GM18870 (cell line): ENCODE measurements at regions not wholly inside any gene's neighbourhood (a gene's known extent, or its start where the extent isn't known, plus 50 kb on each side); places are given as distances from the start of the nearest gene placed in this dataset.

Experiments
- ATAC-seq: cut with Tn5 transposase; IDR thresholded peaks from one replicate; pipeline ENCODE4 v1.9.1; 2021; ENCODE audit warnings: moderate library complexity; ENCODE audit not compliant: unreplicated experiment

GRCh38 chr4:92101737-92102172, 202.0 kb upstream of the GRID2 start:
- no peak for ATAC-seq

GRCh38 chr4:92104506-92104905, 199.3 kb upstream of the GRID2 start:
- no peak for ATAC-seq

- ATAC-seq: no peak
These were observed 196.9 kb upstream of the GRID2 start for GRCh38 chr4:92106816-92107215.

DNA sequence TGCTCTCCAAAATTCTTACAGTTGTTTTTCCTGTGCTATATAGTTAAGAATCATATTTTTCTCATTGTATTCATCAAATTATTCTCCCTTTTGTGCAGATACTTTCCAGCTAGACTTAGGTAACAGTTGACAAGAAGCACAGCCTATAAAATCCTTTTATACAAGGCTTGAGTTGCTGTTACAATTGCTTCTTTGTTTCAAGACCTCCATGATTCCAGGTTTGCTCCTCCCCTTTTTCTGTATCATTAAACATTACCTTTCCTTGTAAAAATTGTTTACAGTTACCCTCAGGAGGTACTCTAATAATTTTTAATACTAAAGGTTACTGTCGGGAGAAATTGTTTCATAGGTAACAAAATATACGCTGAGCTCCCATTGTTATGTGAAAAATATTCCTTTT, 192.3 kb upstream of the GRID2 start:
- ATAC-seq: no peak

GRCh38 chr4:92112805-92113204, 191.0 kb upstream of the GRID2 start:
- no peak for ATAC-seq

GRCh38 chr4:92120810-92121498, 182.8 kb upstream of the GRID2 start:
- no peak for ATAC-seq

GRCh38 chr4:92122911-92123310, 180.9 kb upstream of the GRID2 start:
- no peak for ATAC-seq

- ATAC-seq: no peak
These were observed 175.1 kb upstream of the GRID2 start for GRCh38 chr4:92128676-92129075.

DNA sequence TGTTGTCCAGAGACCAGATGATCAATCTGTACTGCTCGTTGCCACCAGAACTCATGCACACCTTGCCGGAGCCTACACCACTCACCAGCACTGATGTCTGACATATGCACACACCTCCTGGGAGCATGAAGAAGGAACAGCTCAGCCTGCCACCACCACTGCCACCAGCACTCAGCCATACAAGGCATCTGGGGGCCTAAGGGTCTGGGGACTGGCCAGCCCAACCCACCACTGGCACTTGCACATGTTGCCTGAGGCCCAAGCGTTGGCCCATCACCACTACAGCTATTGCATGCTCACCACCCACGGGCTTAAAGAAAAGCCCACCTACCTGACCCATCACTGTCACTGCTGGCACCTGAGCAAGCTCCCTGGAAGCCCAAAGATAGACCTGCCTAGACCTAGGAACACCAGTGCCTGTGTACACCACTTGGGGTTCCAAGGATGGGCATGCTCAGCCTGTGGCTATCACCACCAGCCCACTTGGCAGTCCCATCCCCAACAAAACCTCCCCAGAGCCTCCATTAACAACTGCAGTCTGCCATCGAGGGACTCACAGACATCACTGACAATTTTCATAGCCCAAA, 174.3 kb upstream of the GRID2 start:
- ATAC-seq: no peak

DNA sequence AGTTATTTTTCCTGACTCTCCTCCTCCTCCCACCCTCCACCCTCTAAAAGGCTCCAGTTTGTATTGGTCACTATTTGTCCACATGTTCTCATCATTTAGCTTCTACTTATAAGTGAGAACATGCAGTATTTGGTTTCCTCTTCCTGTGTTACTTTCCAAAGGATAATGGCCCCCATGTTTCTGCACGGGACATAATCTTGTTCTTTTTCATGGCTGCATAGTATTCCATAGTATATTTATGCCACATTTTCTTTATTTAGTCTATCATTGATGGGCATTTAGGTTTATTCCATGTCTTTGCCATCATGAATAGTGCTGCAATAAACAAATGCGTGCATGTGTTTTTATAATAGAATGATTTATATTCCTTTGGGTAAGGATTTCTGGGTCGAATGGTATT, 167.3 kb upstream of the GRID2 start:
- no peak for ATAC-seq

DNA sequence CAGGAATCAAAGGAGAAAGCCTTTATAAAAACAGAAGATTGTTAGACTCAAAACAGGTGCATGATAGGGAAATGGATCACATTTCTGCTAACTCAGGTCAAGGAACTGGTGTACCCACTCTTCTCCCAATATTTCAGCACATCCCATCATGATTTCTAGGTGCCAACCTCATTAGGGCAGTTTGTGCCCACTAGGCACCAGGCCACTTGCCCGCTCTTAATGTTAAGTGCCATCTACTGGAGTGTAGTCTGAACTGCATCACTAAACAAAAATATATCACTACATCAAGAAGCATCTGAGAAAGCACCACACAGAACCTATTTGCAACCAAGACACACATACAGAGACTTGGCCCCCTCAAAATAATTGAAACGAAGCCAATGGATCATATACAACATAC, 140.4 kb upstream of the GRID2 start:
- ATAC-seq: no peak

DNA sequence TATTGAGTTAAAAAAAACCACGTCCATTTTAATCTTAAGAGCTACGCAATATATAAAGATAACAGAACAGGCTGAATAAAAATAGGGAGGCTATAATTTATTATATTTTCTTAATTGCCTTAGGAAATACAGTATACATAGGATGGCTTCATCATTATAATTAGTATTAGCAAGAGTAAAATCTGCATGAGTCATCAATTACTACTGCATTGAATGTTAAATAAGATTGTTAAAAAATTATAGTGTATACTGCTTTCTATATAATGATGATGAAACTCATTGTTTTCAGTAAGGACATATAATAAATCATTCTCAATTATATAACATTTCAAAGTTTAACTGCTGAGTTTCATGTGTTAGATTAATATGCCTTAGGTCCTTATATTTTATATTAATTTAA, 133.4 kb upstream of the GRID2 start:
- ATAC-seq: no peak

GRCh38 chr4:92172203-92172602, 131.6 kb upstream of the GRID2 start:
- ATAC-seq: no peak

GRCh38 chr4:92175250-92175649, 128.5 kb upstream of the GRID2 start:
- no peak for ATAC-seq

DNA sequence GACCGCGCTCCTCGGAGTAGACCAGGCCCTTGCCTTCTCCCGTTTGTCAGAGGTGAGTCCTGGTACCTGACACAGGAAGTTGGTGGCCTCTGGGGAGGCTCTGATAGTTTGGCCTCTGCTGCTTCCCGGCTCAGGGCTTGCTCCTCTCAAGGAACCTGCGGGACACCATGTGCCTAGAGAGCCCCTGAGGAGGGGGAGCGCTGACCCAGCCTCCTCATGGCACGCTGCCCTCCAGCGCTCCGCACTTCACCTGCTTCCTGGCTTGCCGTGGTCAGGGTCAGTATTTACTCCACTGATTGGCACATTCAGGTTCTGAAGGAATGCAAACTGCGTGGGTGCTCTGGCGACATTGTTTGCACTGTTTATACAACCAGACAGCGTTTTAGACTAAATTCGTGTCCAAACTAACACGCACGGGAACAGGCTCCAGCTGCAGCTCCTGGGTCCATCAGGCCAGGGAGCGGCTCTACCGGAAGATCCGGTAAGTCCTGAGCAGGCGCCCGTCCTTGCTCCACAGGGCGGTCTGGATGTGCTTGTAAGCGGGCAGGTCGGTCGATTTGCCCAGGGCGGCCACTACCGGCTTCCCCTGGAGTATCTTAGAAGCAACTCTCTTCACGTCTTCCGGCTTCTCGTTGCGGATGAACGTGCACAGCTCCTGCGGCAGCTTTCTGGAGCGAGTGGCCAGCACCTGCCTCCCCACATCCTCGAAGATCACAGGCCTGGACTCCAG, 121.6 kb upstream of the GRID2 start:
- no peak for ATAC-seq

DNA sequence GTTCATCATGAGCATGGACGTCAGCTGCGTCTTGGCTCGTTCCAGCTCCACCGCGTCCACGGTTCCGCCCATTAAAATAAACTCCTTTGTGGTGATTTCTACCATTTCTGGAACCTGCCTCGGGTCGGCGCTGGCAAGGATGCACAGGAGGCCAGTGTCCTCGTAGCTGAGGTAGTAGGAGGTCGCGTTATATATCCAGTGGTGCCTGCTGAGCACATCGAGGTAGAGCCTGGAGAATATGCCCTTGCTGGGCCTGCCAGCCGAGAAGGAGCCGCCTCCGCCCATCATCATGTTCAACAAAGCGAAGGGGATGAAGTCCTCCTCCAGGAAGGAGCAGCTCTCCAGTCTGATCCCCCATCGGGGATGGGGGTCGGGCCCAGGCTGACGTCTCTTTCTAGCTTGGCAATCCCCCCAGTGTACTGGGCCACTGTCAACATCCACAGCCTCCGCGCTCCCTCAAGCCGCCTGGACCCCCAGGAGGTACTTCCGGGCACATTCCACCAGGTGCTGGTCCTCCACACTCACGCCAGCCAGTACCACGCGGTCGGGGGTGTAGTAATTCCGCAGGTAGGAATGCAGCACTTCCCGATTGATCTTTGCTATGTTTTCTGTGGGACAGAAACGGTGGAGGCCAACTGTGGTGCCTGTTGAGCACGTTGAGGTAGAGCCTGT, 120.9 kb upstream of the GRID2 start:
- ATAC-seq: no peak

DNA sequence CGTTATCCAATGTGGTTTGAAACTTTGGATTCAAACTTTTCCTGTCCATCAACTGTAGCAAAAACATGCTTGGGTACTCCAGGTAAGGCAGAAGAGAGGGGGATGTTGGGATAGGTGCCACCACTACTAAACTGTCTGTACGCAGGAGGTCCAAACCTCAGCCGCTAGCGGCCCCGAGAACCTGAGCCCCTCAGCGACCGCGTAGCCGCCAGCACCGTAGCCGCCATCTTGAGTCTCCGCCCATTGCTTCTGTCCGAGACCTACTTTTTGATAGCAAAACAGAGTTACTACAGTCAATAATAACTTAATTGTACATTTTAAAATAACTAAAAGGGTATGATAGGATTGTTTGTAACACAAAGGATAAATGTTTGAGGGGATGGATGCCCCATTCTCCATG, 119.9 kb upstream of the GRID2 start:
- no peak for ATAC-seq

DNA sequence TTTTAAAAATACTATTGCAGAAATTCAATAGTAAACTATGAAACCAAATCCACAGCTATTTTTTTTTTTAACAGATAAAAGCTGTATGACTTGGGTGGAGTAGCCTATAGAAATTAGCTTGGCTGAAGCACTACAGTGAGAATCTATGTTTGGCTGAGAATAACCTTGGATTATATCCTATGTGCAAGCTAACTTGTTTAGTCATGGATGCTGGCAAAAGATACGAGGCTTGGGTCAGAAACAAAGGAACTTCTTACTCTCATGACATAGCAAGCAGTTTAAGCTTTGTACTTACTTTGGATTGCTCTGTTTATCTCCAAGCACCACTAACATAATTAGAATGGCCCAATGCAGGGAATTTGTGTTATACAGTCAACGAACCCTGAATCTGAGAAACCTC, 119.2 kb upstream of the GRID2 start:
- no peak for ATAC-seq

- no peak for ATAC-seq
These were observed 117.5 kb upstream of the GRID2 start for GRCh38 chr4:92186239-92186638.

DNA sequence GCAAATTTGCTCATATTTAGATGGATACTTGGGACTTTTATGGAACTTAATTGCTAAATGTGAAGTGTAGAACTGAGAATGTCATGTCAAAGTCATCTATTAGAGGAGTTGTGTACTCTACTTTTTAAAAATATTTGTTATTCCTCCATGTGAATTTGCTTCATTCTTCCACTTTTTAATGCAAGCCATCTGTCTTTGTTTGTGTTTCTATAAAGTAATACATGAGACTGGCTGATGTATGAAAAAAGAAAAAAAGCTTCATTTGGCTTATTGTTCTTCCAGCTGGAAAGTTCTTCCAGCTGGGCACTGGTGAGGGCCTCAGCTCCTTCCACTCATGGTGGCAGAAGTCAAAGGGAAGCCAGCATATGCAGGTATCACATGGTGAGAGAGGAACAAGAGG, 114.6 kb upstream of the GRID2 start:
- ATAC-seq: no peak

- no peak for ATAC-seq
These were observed 105.1 kb upstream of the GRID2 start for GRCh38 chr4:92198711-92199110.

DNA sequence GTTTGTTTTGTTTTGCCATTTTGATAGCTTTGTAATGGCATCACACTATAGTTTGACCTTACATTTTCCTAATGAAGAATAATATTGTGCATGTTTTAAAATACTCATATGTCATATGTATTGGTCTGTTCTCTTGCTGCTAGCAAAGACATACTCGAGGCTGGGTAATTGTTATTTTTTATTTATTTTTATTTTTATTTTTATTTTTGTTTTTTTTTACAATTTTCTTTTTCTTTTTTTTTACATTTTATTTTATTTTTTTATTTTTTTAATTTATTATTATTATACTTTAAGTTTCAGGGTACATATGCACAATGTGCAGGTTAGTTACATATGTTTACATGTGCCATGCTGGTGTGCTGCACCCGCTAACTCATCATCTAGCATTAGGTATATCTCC, 104.6 kb upstream of the GRID2 start:
- no peak for ATAC-seq
